ENCODE measurements at regions not wholly inside any gene's neighbourhood (a gene's known extent, or its start where the extent isn't known, plus 50 kb on each side); places are given as distances from the start of the nearest gene placed in this dataset.

GRCh38 chr7:41175435-41175834 lies 527.5 kb downstream of the INHBA start:
- no peak for DNase-seq (ENCODE audit: low spot score)

GRCh38 chr7:41174521-41174920 lies 528.4 kb downstream of the INHBA start:
- DNase-seq (ENCODE audit: low spot score), result no peak

GRCh38 chr7:41170466-41170865 lies 532.4 kb downstream of the INHBA start:
- no peak for DNase-seq (ENCODE audit: low spot score)

GRCh38 chr7:41169317-41169716 lies 533.6 kb downstream of the INHBA start:
- DNase-seq (ENCODE audit: low spot score), result no peak

GRCh38 chr7:41167836-41168235 lies 535.1 kb downstream of the INHBA start:
- DNase-seq (ENCODE audit: low spot score), result no peak

GRCh38 chr7:41164440-41164839 lies 538.5 kb downstream of the INHBA start:
- no peak for DNase-seq (ENCODE audit: low spot score)

- no peak for DNase-seq (ENCODE audit: low spot score)
Observed at GRCh38 chr7:41163991-41164390, 538.9 kb downstream of the INHBA start.

GRCh38 chr7:41162612-41163011 lies 540.3 kb downstream of the INHBA start:
- DNase-seq (ENCODE audit: low spot score), result no peak

GRCh38 chr7:41161041-41161587 lies 541.8 kb downstream of the INHBA start:
- DNase-seq (ENCODE audit: low spot score), result no peak

- DNase-seq (ENCODE audit: low spot score), result no peak
Observed at GRCh38 chr7:41156268-41156667, 546.6 kb downstream of the INHBA start.

GRCh38 chr7:41153268-41153667 lies 549.6 kb downstream of the INHBA start:
- no peak for DNase-seq (ENCODE audit: low spot score)

- DNase-seq (ENCODE audit: low spot score), result no peak
Observed at GRCh38 chr7:41152179-41152678, 550.7 kb downstream of the INHBA start.

- no peak for DNase-seq (ENCODE audit: low spot score)
Observed at GRCh38 chr7:41149576-41149975, 553.3 kb downstream of the INHBA start.

- no peak for DNase-seq (ENCODE audit: low spot score)
Observed at GRCh38 chr7:41148521-41148951, 554.4 kb downstream of the INHBA start.

- DNase-seq (ENCODE audit: low spot score), result no peak
Observed at GRCh38 chr7:41147606-41148485, 555.0 kb downstream of the INHBA start.

GRCh38 chr7:41146429-41146828 lies 556.5 kb downstream of the INHBA start:
- no peak for DNase-seq (ENCODE audit: low spot score)

GRCh38 chr7:41145656-41146055 lies 557.2 kb downstream of the INHBA start:
- DNase-seq (ENCODE audit: low spot score), result no peak

GRCh38 chr7:41142904-41143473 lies 559.9 kb downstream of the INHBA start:
- DNase-seq (ENCODE audit: low spot score), result no peak

GRCh38 chr7:41139789-41140188 lies 563.1 kb downstream of the INHBA start:
- DNase-seq (ENCODE audit: low spot score), result no peak

GRCh38 chr7:41136551-41136950 lies 566.3 kb downstream of the INHBA start:
- DNase-seq (ENCODE audit: low spot score), result no peak

- no peak for DNase-seq (ENCODE audit: low spot score)
Observed at GRCh38 chr7:41135511-41135910, 567.4 kb downstream of the INHBA start.

GRCh38 chr7:41134300-41135255 lies 568.3 kb downstream of the INHBA start:
- no peak for DNase-seq (ENCODE audit: low spot score)
